Nephron progenitor cell (in vitro differentiated cells): ENCODE measurements at regions not wholly inside any gene's neighbourhood (a gene's known extent, or its start where the extent isn't known, plus 50 kb on each side); places are given as distances from the start of the nearest gene placed in this dataset.

Experiments used
- DNase-seq: peaks from one replicate; pipeline ENCODE4 v3.0.0; 2021
- H3K27ac Mint-ChIP-seq: 2 replicates; pipeline ENCODE4 v1.8.0; 2021; ENCODE audit warnings: mild to moderate bottlenecking, moderate library complexity, mixed read lengths
- H3K27me3 Mint-ChIP-seq: 2 replicates; pipeline ENCODE4 v1.8.0; 2021; ENCODE audit warnings: mild to moderate bottlenecking, low read depth, mixed read lengths; ENCODE audit not compliant: poor library complexity
- H3K36me3 Mint-ChIP-seq: 2 replicates; pipeline ENCODE4 v1.8.0; 2021; ENCODE audit warnings: low read depth, mixed read lengths
- H3K4me1 Mint-ChIP-seq: 2 replicates; pipeline ENCODE4 v1.8.0; 2021; ENCODE audit warnings: mixed read lengths
- H3K4me3 Mint-ChIP-seq: 2 replicates; pipeline ENCODE4 v1.8.0; 2021; ENCODE audit warnings: mild to moderate bottlenecking, moderate library complexity, mixed read lengths
- H3K9me3 Mint-ChIP-seq: 2 replicates; pipeline ENCODE4 v1.8.0; 2021; ENCODE audit warnings: mild to moderate bottlenecking, moderate library complexity, mixed read lengths
- TF ChIP-seq, protein P1 (sequence below): fragments of 200-600 bp; sonication (generic); IDR thresholded peaks from 2 replicates; pipeline ENCODE4 v1.5.0; 2021; ENCODE audit warnings: antibody characterized with exemption

GRCh38 chr9:117491491-117491890 is 76.6 kb upstream of the ASTN2 start:
- Mint-ChIP-seq H3K27me3 (peaks cover 6% of the 10 kb centered on the region), H3K9me3 (peaks cover 5% of the 10 kb centered on the region), H3K4me1 (peaks cover 20% of the 10 kb centered on the region), H3K36me3 (no peaks in the 10 kb centered on the region), H3K27ac (no peak overlapping the region), H3K4me3 (no peak overlapping the region)
- no peak for DNase-seq
- TF ChIP-seq, protein P1, sequence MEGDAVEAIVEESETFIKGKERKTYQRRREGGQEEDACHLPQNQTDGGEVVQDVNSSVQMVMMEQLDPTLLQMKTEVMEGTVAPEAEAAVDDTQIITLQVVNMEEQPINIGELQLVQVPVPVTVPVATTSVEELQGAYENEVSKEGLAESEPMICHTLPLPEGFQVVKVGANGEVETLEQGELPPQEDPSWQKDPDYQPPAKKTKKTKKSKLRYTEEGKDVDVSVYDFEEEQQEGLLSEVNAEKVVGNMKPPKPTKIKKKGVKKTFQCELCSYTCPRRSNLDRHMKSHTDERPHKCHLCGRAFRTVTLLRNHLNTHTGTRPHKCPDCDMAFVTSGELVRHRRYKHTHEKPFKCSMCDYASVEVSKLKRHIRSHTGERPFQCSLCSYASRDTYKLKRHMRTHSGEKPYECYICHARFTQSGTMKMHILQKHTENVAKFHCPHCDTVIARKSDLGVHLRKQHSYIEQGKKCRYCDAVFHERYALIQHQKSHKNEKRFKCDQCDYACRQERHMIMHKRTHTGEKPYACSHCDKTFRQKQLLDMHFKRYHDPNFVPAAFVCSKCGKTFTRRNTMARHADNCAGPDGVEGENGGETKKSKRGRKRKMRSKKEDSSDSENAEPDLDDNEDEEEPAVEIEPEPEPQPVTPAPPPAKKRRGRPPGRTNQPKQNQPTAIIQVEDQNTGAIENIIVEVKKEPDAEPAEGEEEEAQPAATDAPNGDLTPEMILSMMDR = no peak

GRCh38 chr9:117490199-117490598 is 75.3 kb upstream of the ASTN2 start:
- H3K4me3 Mint-ChIP-seq = no peak overlapping the region
- no peaks in the 10 kb centered on the region for H3K9me3 Mint-ChIP-seq
- TF ChIP-seq, protein P1 = no peak
- no peak for DNase-seq
- H3K4me1 Mint-ChIP-seq = peaks cover 20% of the 10 kb centered on the region
- no peak overlapping the region for H3K27ac Mint-ChIP-seq
- H3K27me3 Mint-ChIP-seq = peaks cover 6% of the 10 kb centered on the region
- no peaks in the 10 kb centered on the region for H3K36me3 Mint-ChIP-seq

- TF ChIP-seq, protein P1 = no peak
- Mint-ChIP-seq H3K36me3 (no peaks in the 10 kb centered on the region), H3K9me3 (no peaks in the 10 kb centered on the region), H3K27me3 (peaks cover 6% of the 10 kb centered on the region), H3K27ac (no peak overlapping the region), H3K4me1 (peaks cover 20% of the 10 kb centered on the region), H3K4me3 (no peak overlapping the region)
- DNase-seq = no peak
Measured at GRCh38 chr9:117488659-117489058, 73.8 kb upstream of the ASTN2 start.

GRCh38 chr9:117487555-117488175 is 72.8 kb upstream of the ASTN2 start:
- DNase-seq = peak; percentile 87
- peaks cover 10% of the 10 kb centered on the region for H3K27me3 Mint-ChIP-seq
- H3K4me3 Mint-ChIP-seq = no peak overlapping the region
- TF ChIP-seq, protein P1 = peak; percentile 98
- H3K9me3 Mint-ChIP-seq = no peaks in the 10 kb centered on the region
- H3K27ac Mint-ChIP-seq = peak overlapping the region; percentile 41
- no peaks in the 10 kb centered on the region for H3K36me3 Mint-ChIP-seq
- peaks cover 20% of the 10 kb centered on the region for H3K4me1 Mint-ChIP-seq

DNA sequence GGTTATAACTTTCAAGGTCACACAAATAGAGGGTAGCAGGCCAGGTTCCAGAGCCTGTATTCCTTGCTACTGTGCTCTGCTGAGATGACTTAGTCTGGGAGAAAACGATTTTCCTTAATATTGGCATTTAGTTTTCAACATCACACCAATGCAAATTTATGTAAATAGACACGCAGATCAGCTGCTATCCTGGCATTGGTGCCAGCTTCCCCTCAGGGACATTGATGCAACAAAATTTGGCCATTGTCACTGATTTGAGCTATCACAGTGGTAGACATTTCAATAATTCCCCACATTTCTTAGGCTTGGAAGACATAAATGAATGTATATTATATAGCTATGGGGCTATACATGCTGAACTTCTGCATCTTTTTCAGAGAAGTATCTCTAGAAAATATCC is 71.6 kb upstream of the ASTN2 start:
- TF ChIP-seq, protein P1 = no peak
- H3K4me3 Mint-ChIP-seq = no peak overlapping the region

DNA sequence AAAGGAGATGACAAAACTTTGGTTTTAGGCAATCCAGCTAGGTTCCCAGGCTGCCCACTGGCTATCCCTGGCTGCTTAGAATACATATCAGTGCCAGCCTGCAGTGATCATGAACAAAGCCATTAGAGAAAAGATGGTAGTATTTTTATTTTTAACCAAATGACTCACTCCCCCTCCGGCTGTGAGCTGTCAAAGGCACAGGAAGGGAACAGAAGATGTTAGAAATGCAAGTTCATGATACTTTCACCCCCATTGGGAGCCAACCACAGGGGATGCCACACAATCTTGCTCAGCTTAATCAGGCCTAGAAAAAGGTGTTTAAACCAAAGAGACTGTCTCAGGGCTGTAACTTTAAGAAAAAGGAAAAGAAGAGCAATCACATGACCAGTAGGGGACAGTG is 70.3 kb upstream of the ASTN2 start:
- DNase-seq = no peak
- Mint-ChIP-seq H3K27ac (no peak overlapping the region), H3K27me3 (peaks cover 18% of the 10 kb centered on the region), H3K4me3 (no peak overlapping the region), H3K4me1 (peaks cover 20% of the 10 kb centered on the region), H3K36me3 (no peaks in the 10 kb centered on the region), H3K9me3 (no peaks in the 10 kb centered on the region)
- TF ChIP-seq, protein P1 = no peak

More for the DNA sequence above, 71.6 kb upstream of the ASTN2 start:
- no peak for DNase-seq
- H3K27me3 Mint-ChIP-seq = peaks cover 16% of the 10 kb centered on the region
- no peak overlapping the region for H3K27ac Mint-ChIP-seq
- H3K9me3 Mint-ChIP-seq = no peaks in the 10 kb centered on the region
- peaks cover 20% of the 10 kb centered on the region for H3K4me1 Mint-ChIP-seq
- no peaks in the 10 kb centered on the region for H3K36me3 Mint-ChIP-seq
